ENCODE measurements at regions not wholly inside any gene's neighbourhood (a gene's known extent, or its start where the extent isn't known, plus 50 kb on each side); places are given as distances from the start of the nearest gene placed in this dataset.
A peak's percentile ranks its signal among the peaks of the same experiment; 100 is the strongest.
"Not testable (repeated sequence)": the region's sequence is repeated elsewhere in the genome, so short reads cannot be mapped to it uniquely, and the experiment has no call there.

GRCh38 chr17:71024172-71024571, 854.8 kb downstream of the KCNJ2 start:
- no peak for ATAC-seq

DNA sequence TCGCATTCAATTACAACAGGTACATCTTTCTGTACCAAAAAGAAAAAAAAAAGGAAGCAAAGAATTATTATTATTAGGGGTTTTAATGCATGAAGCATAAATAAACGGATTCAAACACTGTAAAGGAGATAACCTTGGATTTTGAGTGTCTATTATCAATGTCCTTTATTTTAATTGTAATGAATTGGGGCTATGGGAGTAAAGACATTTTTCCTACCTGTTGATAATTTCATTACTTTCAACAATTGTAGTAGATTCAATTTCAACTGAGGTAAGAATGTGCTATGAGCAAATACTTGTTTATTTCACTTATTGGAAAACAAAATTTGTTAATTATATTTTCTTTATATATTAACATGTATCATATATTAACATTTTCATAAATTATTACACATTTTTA, 855.6 kb downstream of the KCNJ2 start:
- ChIA-PET POLR2A (no interaction called here), CTCF (no interaction called here)
- ATAC-seq (no peak), DNase-seq (ENCODE audit: low read depth in 1 of 2, low spot score in 1 of 2) (no peak), FAIRE-seq (no peak)
- Histone ChIP-seq H3K4me1 (no peaks in the 10 kb centered on the region), H3K27ac (no peak overlapping the region), H3K9me3 (no peaks in the 10 kb centered on the region), H3K4me2 (no peak overlapping the region), H3K4me3 (no peak overlapping the region)
- TF ChIP-seq CHD2 (IDR thresholded peaks at IDR 0.05; ENCODE audit: low read length, partially characterized antibody) = no peak
- no peak for TF ChIP-seq RCOR1 (IDR thresholded peaks at IDR 0.05; ENCODE audit: low read depth, low read length)
- TF ChIP-seq CBX8 (IDR thresholded peaks at IDR 0.05) = no peak
- no peak for TF ChIP-seq PHF8 (IDR thresholded peaks at IDR 0.05; ENCODE audit: borderline replicate concordance, low read depth)
- no peak for TF ChIP-seq SREBF2 (IDR thresholded peaks at IDR 0.05)
- no peak for TF ChIP-seq BCL3 (IDR thresholded peaks at IDR 0.05)
- TF ChIP-seq JUN (IDR thresholded peaks at IDR 0.05) = no peak
- no peak for TF ChIP-seq HOXA7 (CRISPR knock-in tag; IDR thresholded peaks at IDR 0.05)
- TF ChIP-seq CHD4 (IDR thresholded peaks at IDR 0.05; ENCODE audit: borderline replicate concordance) = no peak
- TF ChIP-seq FOXS1 (CRISPR knock-in tag; IDR thresholded peaks at IDR 0.05) = no peak
- TF ChIP-seq RAD21 (conservative IDR thresholded peaks at IDR 0.05 in 1 of 2, IDR thresholded peaks at IDR 0.05 in 1 of 2) = no peak
- no peak for TF ChIP-seq PBX3 (IDR thresholded peaks at IDR 0.05)
- no peak for TF ChIP-seq FOSL2 (IDR thresholded peaks at IDR 0.05)
- TF ChIP-seq FOSL2 (CRISPR knock-in tag; IDR thresholded peaks at IDR 0.05) = no peak
- no peak for TF ChIP-seq KDM5A (IDR thresholded peaks at IDR 0.05)
- no peak for TF ChIP-seq MAZ (IDR thresholded peaks at IDR 0.05; ENCODE audit: borderline replicate concordance, low read depth, low read length)
- WGBS (ENCODE audit: missing lambda C conversion rate) = 23% methylated on average over 2 of the region's 2 CpGs

More at GRCh38 chr17:71024172-71024571, 854.8 kb downstream of the KCNJ2 start:
- WGBS (ENCODE audit: missing lambda C conversion rate) = 34% methylated on average over 3 of the region's 3 CpGs
- H3K4me3 ChIP-seq = no peak overlapping the region
- DNase-seq (ENCODE audit: low read depth in 1 of 2, low spot score in 1 of 2) (no peak), FAIRE-seq (no peak)
- POLR2A ChIA-PET = no interaction called here
- H3K27ac ChIP-seq = no peak overlapping the region
- no peaks in the 10 kb centered on the region for H3K9me3 ChIP-seq
- TF ChIP-seq ZSCAN20 (CRISPR knock-in tag; IDR thresholded peaks at IDR 0.05) = no peak
- no peak for TF ChIP-seq NPAS2 (CRISPR knock-in tag; IDR thresholded peaks at IDR 0.05; ENCODE audit: borderline replicate concordance)
- no peak for TF ChIP-seq POLR2A (IDR thresholded peaks at IDR 0.05; ENCODE audit: low read length)
- TF ChIP-seq MYC (IDR thresholded peaks at IDR 0.05; ENCODE audit: borderline replicate concordance, low read length) = no peak
- no peak for TF ChIP-seq NR3C1 (IDR thresholded peaks at IDR 0.05)
- TF ChIP-seq ZNF302 (CRISPR knock-in tag; IDR thresholded peaks at IDR 0.05) = no peak
- TF ChIP-seq FOSB (CRISPR knock-in tag; IDR thresholded peaks at IDR 0.05) = no peak
- no peak overlapping the region for H3K4me2 ChIP-seq
- no peaks in the 10 kb centered on the region for H3K4me1 ChIP-seq
- CTCF ChIA-PET = interaction anchor here (1.5 kb wide), 1 partner anchor 10 kb away, joined by 4 read pairs; no protein-coding TSS in a partner anchor

DNA sequence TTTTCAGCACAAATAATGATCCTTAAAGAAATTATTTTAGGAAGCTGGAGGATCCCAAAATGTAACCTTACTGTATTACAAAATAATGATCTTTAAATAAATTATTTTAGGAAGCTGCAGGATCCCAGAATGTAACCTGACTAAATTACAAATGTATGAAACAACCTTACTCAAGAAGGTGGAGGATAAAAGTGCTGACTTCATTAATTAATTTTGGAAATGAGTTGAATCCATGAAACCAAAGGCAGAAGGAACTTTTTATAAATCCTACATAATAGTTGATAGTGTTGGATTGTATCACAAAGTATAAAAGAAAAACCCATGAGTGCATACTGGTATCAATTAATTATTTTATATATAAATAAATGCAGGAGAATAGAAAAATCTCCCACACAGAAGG, 859.9 kb downstream of the KCNJ2 start:
- H3K4me1 ChIP-seq = no peaks in the 10 kb centered on the region
- H3K4me2 ChIP-seq = no peak overlapping the region
- no peak for ATAC-seq
- no peak overlapping the region for H3K27ac ChIP-seq
- no peak for FAIRE-seq
- H3K9me3 ChIP-seq = no peaks in the 10 kb centered on the region
- no peak overlapping the region for H3K4me3 ChIP-seq
- POLR2A ChIA-PET = no interaction called here
- CTCF ChIA-PET = no interaction called here
- DNase-seq (ENCODE audit: low read depth in 1 of 2, low spot score in 1 of 2) = no peak
- TF ChIP-seq RAD21 (conservative IDR thresholded peaks at IDR 0.05 in 1 of 2, IDR thresholded peaks at IDR 0.05 in 1 of 2) (no peak), MAFK (IDR thresholded peaks at IDR 0.05; ENCODE audit: partially characterized antibody) (peak; percentile 40)

- ATAC-seq; H3K4me3 ChIP-seq; H3K27ac ChIP-seq; H3K9me3 ChIP-seq; H3K4me2 ChIP-seq; POLR2A ChIA-PET; CTCF ChIA-PET; FAIRE-seq; DNase-seq (ENCODE audit: low read depth in 1 of 2, low spot score in 1 of 2); H3K4me1 ChIP-seq: not testable (repeated sequence)
- WGBS (ENCODE audit: missing lambda C conversion rate) = 12% methylated on average over 2 of the region's 2 CpGs
These were observed 862.0 kb downstream of the KCNJ2 start for GRCh38 chr17:71031286-71031685.
